Neural cell (in vitro differentiated cells): ENCODE measurements at regions not wholly inside any gene's neighbourhood (a gene's known extent, or its start where the extent isn't known, plus 50 kb on each side); places are given as distances from the start of the nearest gene placed in this dataset.

ENCODE experiments used
- EP300 ChIP-seq: fragments of 450-650 bp; conservative IDR thresholded peaks from 2 replicates; pipeline ENCODE4 v1.6.1; 2014; ENCODE audit warnings: antibody characterized with exemption, mild to moderate bottlenecking, moderate library complexity; ENCODE audit not compliant: poor library complexity, severe bottlenecking
- EZH2 ChIP-seq: fragments of 200-600, 300-800 bp; shearing (Covaris generic), sonication (generic); IDR thresholded peaks from 2 replicates; pipeline ENCODE4 v1.6.1; 2014; ENCODE audit warnings: antibody characterized with exemption, low read length, borderline replicate concordance, mild to moderate bottlenecking; ENCODE audit not compliant: insufficient read depth, poor library complexity, severe bottlenecking
- MXI1 ChIP-seq: fragments of 450-650 bp; conservative IDR thresholded peaks from 2 replicates; pipeline ENCODE4 v1.6.1; 2014; ENCODE audit warnings: antibody characterized with exemption, mild to moderate bottlenecking; ENCODE audit not compliant: poor library complexity, severe bottlenecking
- POLR2AphosphoS5 ChIP-seq: IDR thresholded peaks from 2 replicates; pipeline ENCODE4 v1.6.1; 2012
- RAD21 ChIP-seq: fragments of 450-650 bp; conservative IDR thresholded peaks from 2 replicates; pipeline ENCODE4 v1.6.1; 2014; ENCODE audit warnings: antibody characterized with exemption, mild to moderate bottlenecking, moderate library complexity
- REST ChIP-seq: IDR thresholded peaks from 2 replicates; pipeline ENCODE4 v1.6.1; 2012; ENCODE audit warnings: borderline replicate concordance
- SMC3 ChIP-seq: fragments of 450-650 bp; conservative IDR thresholded peaks from 2 replicates; pipeline ENCODE4 v1.6.1; 2014; ENCODE audit warnings: antibody characterized with exemption, mild to moderate bottlenecking, moderate library complexity; ENCODE audit not compliant: poor library complexity
- TAF1 ChIP-seq: IDR thresholded peaks from 2 replicates; pipeline ENCODE4 v1.6.1; 2012; ENCODE audit warnings: low read depth
- TF ChIP-seq, protein P1 (sequence below): fragments of 450-650 bp; IDR thresholded peaks from 2 replicates; pipeline ENCODE4 v1.5.1; 2014; ENCODE audit warnings: antibody characterized with exemption, mild to moderate bottlenecking, moderate library complexity; ENCODE audit not compliant: poor library complexity, severe bottlenecking

- TF ChIP-seq, protein P1, sequence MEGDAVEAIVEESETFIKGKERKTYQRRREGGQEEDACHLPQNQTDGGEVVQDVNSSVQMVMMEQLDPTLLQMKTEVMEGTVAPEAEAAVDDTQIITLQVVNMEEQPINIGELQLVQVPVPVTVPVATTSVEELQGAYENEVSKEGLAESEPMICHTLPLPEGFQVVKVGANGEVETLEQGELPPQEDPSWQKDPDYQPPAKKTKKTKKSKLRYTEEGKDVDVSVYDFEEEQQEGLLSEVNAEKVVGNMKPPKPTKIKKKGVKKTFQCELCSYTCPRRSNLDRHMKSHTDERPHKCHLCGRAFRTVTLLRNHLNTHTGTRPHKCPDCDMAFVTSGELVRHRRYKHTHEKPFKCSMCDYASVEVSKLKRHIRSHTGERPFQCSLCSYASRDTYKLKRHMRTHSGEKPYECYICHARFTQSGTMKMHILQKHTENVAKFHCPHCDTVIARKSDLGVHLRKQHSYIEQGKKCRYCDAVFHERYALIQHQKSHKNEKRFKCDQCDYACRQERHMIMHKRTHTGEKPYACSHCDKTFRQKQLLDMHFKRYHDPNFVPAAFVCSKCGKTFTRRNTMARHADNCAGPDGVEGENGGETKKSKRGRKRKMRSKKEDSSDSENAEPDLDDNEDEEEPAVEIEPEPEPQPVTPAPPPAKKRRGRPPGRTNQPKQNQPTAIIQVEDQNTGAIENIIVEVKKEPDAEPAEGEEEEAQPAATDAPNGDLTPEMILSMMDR, result no peak
- TF ChIP-seq RAD21 (no peak), POLR2AphosphoS5 (no peak), EP300 (no peak), EZH2 (no peak), REST (no peak), SMC3 (no peak), TAF1 (no peak), MXI1 (no peak)
Measured at GRCh38 chr2:42848726-42849290, 56.4 kb upstream of the HAAO start.
